COR-L47 (cell line): ENCODE measurements at regions not wholly inside any gene's neighbourhood (a gene's known extent, or its start where the extent isn't known, plus 50 kb on each side); places are given as distances from the start of the nearest gene placed in this dataset.

ENCODE experiments used
- DNase-seq: peaks from one replicate; lab custom pipeline; 2025; lab: John Stamatoyannopoulos, UW

DNA sequence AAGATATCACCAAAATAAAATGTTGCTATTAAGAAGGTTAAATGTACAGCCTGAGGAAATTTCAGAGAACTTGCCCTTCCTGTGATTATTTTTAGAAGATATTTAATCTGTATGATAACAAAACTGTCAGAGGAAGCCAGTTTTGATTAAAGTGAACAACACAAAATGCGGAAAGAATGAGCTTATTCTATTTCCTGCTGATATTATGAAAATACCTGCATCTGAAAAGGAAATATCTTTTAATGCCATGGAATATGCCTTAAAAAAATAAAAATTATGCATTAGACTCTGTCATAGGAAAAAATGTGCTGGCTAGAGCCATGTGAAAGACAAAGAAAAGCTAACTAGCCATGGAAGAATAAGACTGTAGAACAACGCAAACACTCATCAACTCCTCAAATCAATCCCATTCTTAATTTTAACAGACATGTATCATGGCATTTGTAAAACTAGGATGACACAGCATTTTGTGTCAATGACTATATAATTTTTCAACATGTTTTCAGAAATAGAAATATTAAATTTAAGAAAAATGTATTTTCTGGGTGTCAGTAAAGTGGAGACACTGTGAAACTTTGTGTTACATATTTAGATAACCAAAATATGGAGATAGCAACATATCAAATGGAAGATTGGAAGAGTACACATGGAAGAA is 1768.2 kb downstream of the SUCLG1 start:
- no peak for DNase-seq

DNA sequence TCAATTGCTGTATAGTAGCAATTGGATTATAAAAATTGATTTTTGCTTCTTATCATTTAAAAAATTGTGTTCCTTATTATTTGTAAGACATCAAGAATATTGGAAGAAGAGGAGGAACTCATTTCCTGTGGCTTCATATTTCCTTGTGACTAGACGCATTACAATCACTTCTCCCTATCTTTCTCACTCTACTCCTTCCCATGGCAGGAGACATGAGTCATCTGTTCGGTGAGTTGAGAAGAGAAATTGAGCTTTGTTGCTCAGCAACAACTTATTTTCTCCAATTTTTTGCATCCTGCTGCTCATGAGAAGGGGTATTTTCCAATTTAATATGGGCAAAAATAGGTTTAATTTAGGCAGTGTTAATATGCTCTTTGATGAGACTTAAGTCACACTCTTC is 1783.9 kb downstream of the SUCLG1 start:
- DNase-seq = no peak

DNA sequence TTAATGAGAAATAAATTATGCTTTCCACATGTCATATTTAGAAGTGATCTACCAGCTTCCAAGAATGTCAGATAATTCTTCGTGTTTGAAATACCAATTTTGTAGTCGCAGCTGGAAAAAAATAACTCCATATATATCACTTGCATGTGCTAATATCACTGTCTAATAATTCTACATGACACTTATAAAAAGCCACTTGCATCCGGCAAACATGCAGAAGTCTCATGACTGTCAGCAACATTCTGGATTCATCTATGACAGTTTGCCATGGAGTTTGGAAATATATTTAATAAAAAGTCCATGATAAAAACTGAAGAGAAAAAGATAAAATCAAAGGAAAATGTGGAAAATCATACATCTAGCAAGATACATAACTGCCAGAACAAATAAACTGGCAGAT is 1784.4 kb downstream of the SUCLG1 start:
- no peak for DNase-seq

DNA sequence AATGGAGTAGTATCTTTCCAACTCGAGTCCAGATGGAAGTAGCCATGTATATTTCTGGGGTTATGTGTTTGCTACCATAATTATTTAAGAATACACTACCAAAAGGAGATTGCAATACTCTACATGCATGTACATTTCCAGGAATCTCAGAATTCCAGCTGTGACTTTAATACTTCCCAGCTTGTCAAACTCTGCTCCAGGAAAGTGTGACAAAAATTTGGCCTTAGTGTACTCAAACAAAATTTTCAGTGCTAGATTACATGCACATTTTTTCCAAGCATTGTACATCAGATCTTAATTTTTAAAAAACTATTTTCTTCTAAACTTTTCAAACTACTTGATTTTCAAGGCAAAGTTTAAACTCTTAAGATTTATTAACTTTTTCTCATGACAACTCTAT is 1791.6 kb downstream of the SUCLG1 start:
- DNase-seq = no peak

DNA sequence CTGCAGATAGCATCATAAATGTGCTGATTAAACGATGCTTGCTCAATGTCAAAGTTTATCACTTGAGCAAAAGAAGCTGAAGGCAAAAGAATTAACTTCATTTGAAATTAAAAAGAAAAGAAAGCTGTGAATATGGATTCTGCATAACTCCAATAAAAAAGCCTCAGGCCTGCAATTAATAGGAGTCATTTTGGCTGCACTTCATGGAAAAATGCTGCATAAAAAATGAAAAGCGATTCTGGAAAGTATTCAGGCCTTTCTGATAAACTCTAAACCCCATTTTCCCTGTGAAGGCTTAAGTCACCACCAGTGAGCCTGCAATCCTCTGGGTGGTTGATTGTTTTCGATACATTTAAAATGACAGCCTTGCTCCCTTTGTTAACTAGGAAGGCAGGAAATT is 1793.4 kb downstream of the SUCLG1 start:
- DNase-seq = no peak

DNA sequence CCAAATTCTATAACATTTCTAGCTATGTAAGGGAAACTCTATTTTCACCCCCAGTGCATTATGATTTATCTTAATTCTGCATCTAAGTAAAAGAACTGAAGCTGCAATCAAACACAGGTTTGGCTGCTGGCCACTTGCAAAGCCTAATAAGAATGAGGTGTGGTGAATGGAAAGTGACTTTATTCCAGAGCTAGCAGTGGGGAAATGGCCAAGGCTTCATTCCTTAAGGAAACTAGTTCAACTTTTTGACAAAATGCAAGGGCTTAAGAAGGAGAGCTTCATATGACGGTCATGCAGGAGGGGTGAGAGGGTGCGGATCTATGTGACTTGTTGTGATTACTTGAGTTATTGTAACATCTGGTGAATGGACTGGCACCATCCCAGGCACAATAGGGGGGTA is 1802.0 kb downstream of the SUCLG1 start:
- DNase-seq = no peak

DNA sequence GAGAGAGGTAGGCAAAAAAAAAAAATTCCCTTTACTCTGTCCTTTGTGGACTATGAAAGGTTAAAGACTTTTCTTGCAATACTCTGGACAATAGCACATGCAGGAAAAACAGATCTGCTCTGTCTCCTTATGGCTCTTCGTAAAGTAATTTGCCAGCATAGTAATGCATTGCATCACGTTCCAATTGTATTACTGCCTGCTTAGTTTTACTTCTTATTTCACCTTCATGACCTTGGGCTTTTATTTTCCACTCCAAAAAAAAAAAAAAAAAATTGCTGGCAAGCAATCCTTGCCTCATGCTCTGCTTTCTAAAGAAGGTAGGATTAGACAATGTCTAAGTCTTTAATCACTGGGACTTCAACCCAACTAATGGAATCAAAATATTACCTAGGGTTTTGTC is 1802.7 kb downstream of the SUCLG1 start:
- no peak for DNase-seq

DNA sequence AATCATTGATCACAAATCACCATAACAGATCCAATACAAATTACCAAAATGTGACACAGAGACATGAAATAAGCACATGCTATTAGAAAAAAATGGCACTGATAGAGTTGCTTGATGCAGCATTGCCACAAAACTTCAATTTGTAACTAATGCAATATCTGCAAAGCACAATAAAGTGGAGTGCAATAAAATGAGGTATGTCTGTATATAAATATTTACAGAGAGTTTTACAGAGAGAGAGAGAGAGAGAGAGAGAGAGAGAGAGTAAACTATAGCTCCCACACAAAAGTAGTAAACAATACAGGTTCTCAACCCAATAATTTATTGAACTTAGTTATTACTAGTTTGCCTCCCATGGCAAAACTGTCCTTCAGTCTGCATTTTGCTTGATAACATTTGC is 1807.0 kb downstream of the SUCLG1 start:
- DNase-seq = no peak

DNA sequence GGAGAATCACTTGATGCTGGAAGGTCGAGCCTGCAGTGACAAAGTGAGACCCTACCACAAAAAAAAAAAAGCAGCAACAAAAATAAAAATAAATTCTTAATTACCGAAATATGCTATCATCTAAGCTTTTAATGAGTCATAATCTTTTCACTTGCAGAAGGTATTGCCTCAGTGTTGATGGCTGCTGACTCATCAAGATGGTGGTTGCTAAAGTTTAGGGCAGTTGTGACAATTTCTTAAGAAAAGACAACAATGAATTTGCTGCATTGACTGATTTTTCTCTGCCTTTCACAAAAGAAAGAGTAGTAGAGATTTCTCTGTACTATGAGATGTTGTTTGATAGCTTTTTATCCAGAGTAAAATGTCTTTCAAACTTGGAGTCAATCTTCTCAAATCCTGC is 1809.0 kb downstream of the SUCLG1 start:
- no peak for DNase-seq

DNA sequence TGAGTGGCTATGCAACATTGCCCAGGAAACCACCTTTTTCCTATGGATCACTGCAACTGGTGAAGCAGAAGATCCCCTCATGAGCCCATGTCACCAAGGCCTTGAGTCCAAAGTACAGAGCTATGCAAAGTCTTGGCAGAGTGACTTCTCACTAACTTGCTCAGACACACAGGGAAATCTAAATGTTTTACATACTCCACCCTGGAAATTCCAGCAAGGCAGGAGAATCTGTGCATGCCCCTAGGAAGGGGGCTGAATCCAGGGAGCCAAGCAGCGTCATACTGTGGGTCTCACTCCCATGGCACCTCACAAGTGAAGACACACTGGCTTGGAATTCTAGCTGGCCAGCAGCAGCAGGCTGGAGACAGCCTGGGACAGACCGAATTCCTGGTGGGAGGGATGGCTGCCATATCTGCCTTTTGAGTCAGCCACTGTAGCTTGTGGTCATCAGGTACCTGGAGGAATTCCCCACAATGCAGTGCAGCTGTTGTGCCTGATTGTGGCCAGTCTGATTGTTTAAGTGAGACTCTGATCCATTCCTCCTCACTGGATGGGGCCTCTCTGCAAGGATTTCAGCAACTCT is 1817.4 kb downstream of the SUCLG1 start:
- DNase-seq = no peak

DNA sequence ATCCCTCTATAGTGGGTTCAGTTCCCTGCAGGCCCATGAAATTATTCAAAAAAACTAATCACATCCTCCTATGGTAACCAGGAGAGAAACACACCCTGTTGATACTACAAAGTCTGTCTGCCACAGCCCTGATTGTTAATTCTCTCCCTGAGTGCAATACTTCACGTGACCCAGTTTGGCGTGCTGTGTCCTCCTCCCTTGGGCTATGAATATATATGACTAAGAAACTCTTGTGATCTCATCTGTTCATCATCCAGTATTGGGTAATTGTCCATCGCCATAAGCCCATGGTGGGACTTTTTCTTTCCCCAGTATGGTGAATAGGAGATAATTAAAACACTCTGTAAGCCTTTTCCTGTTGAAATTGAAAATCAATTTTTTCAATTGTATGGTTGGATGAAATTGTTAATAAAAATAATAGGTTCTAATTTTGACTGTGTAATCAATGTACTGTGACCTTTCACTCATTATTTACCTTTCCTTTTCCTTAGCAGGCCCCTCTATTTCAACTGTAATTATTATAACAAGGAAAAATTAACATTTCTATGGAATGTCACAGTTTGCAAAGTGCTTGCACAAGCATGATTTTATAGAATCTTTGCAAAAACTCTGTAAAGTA is 1822.6 kb downstream of the SUCLG1 start:
- DNase-seq = no peak

DNA sequence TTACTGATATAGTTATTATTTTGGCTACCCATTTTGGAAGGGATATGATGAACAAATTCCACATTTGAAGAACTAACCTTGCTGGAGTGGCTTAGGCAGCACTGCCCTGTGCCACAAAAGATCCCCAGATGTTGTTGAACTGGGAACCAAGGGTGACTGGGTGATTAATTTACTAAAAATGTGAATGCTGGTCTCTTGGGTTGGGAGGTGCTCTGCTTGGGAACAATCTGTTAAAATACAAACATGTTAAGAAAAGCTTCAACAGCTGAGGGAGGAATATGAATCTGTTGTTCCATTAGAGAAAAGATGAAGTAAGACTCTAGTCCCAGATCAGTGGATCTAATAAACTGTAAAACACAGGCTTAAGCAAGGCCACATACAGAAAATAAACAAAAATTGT is 1860.1 kb downstream of the SUCLG1 start:
- DNase-seq = no peak

DNA sequence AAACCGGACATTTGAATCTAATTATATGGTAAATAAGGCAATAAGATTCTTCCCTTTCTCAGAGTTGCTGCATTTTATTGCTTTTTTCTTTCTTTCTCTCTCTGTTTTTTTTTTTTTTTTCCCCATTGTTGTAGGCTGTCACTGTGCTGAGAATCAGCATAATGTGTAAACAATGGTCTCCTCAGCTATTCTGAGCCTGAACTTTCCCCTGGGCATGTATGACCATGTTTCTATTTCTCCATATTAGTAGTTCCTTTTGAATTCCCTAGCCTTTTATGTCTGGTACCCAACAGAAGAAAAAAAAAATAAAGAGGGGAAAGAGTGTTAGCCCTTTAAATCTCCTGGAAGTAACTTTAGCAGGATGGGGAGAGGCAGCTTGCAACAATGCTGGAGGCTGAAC is 1862.5 kb downstream of the SUCLG1 start:
- no peak for DNase-seq

DNA sequence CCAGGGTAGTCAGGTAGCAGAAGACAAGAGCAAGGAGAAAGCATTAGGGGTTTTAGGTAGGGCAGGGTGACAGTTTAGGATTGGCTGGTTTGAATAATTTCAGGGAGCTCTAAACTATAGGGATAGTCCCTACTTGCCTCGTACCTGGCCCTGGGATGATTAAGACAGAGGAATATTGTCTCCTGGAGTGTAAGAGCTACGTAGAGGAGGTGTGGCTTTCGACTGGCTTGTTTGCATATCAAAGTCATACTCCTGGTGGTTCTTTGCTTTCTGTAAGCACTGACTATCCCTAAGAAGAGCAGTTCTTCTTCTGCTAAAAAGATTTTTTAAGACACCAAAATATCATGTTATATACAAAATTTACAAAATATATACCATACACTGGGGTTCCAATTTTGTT is 1867.4 kb downstream of the SUCLG1 start:
- DNase-seq = no peak

DNA sequence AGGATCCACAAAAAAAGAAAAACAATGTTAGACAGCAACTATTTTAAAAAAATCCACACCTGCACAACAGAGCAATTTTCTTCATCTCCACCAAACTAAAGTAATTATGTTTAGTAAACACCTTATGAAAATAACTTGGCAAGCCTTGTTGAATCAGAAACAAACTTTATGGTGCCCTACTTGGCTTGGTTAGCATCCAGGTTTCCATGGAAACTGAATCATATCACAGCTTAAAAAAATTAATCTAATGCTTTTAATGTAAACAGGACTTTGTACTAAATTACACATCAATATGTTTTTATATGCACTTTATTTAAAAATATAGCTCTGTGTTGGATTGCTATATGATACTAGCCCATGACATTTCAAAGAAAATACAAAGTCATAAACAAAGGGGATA is 1882.4 kb downstream of the SUCLG1 start:
- no peak for DNase-seq

DNA sequence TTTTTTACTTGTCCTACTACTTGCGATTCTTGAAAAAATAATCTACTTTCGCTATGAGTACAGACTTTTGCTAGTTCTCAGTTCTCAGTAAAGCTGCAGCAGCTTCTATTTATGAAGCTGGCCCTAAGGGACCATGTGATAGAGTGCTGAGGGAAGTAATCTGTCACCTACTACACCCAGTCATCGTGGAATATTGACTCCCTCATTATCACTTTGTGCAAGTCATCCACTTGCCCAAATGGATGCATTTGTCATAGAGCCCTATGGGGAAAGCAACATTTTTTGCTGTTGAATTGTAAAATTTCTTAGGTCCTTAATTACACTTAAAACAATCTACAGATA is 1919.8 kb downstream of the SUCLG1 start:
- no peak for DNase-seq

DNA sequence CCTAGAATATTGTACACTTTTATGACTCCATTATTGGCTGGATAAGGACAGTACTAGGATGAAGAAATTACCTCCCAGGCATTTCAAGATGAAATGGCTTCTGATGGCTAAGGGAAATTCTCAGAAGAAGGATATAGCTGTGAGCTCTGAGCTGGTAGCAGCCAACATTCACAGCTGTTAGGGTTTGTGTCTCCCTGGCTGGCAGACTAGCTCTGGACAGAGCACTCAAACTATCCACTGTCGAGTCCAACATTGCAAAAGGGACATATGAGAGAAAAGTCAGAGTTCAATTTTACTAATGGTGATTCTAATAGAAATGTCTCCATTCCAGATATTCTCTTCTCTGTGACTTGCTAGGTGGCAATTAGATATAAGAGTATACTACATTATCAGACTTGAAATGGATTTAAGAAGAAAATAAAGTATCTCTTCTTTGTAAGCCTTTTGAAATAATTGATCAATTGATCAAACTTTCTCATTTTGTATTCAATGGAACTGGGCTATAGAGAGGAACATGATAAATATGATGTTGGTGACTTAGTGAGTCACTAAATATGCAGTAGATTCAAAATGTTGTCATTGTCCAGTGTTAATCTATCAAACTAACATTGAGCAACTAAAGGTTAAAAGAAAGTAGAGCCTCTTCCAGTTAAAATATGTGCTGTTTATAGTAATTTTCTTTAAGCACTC is 1920.3 kb downstream of the SUCLG1 start:
- DNase-seq = no peak

DNA sequence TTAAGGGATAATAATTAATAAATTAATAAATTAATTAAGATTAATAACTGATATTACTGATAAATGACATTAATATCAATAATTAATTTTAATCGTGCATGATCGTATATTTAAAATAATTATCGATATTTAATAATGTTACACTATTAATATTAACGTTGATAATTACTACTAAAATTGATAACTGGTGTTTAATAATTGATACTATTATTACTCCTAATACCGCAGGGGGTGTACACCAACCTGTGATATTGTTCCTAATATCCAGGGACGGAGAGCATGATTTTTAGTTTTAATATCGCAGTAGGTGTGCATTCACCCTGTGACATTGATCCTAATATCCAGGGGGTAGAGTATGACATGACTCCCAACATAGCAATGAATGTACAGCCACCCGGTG is 1930.8 kb downstream of the SUCLG1 start:
- no peak for DNase-seq

DNA sequence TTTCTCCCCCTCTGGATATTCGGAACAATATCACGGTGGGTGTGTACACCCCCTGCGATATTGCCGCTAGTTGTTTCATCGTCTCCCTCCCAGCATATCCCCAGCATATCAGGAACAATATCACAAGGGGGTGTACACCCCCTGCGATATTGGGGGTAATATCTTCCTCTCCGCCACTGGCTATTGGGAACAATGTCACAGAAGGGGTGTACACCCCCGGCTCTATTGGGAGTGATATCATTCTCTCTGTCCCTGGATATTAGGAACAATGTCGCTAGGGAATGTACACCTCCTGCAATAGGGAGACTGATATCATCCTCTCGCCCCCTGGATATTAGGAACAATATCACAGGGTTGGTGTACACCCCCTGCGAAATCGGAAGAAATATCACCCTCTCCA is 1932.0 kb downstream of the SUCLG1 start:
- no peak for DNase-seq

DNA sequence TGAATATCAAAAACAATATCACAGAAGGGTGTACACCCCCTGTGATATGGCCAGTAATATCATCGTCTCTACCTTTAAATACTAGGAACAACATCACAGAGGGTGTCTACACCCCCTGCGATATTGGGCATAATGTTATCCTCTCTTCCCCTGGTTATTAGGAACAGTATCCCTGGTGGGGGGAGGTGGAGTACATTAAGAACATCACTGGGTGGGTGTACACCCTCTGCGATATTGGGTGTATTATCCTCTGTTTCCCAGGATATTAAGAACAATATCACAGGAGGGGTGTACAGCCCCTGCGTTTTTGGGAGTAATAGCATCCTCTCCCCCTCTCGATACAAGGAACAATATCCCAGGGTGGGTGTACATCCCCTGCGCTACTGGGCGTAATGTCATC is 1932.8 kb downstream of the SUCLG1 start:
- DNase-seq = no peak

DNA sequence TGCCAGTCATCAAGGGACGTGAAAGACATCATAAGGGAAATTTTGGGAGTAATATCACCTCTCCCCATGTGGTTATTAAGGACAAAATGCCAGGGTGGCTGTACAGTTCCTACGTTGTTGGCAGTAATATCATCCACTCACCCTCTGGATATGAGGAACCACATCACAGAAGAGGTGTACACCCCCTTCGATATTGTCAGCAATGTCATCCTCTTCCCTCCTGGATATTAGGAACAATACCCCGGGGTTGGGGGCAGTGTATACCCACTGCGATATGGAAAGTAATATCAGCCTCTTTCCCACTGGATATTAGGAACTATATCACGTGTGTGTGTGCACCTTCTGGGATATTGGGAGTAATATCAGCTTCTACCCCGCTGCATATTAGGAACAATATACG is 1933.3 kb downstream of the SUCLG1 start:
- DNase-seq = no peak

DNA sequence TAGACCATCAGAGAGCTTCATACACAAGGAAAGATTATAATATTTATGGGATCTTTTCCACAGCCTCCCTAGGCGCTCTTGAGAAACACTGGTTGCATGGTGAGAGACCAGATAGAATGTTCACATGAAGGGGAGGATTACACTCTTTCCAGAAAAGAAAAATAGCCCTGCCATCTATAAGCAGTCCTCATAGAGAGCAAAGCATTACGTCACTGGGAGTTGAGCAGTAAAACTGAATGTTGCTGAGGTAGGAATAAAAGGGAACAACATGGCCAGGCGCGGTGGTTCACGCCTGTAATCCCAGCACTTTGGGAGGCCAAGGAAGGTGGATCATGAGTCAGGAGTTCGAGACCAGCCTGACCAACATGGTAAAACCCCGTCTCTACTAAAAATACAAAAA is 1934.3 kb downstream of the SUCLG1 start:
- DNase-seq = no peak

DNA sequence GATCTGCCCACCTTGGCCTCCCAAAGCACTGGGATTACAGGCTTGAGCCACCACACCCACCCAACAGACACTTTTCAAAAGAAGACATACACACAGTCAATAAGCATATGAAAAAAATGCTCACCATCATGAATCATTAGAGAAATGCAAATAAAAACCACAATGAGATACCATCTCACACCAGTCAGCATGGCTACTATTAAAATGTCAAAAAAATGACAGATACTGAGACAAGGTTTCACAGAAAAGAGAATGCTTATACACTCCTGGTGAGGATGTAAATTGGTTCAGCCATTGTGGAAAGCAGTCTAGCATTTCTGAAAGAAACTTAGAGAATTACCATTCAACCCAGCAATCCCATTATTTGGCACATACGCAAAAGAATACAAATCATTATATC is 1947.2 kb downstream of the SUCLG1 start:
- no peak for DNase-seq

DNA sequence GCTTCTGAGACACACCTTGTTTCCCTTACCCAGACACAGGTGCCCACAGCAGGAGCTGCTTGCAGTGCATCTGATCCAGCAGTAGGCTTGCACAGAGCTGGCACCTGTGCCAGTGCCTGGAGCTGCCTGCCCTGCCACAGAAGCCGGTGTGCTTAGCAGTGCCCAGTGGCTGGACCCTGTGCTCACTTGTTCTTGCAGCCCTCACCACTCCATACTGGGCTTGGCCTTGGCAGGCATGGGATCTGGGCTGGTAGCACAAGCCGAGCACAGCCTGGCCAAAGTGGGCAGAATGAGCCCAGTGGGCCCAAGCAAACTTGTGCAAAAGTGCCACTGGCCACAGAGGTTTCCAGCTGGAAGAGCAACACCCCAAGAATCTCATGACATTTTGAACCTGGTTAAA is 1950.4 kb downstream of the SUCLG1 start:
- no peak for DNase-seq
